ENCODE measurements at regions not wholly inside any gene's neighbourhood (a gene's known extent, or its start where the extent isn't known, plus 50 kb on each side); places are given as distances from the start of the nearest gene placed in this dataset.
"Not testable (repeated sequence)": the region's sequence is repeated elsewhere in the genome, so short reads cannot be mapped to it uniquely, and the experiment has no call there.

DNA sequence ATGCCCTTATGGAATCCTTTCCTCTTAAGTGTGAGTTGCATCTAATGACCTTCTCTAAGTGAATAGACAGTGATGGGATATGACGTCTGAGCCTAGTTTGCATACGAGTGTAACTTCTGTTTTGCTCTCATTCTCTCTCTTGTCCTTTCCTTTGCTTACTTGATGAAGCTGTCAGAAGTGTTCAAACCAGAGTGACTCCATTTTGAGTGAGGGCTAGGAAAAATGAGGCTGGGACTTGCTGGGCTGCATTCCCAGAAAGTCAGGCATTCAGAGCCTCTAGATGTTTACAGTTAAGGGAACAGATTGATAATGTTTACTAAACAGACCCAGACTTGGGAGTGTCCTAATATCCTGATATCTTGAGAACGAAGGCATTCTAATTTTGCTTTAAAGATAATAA is 311.2 kb upstream of the SOX4 start:
- H3K9me3 Mint-ChIP-seq, H3K4me3 Mint-ChIP-seq, H3K27me3 Mint-ChIP-seq, DNase-seq, H3K4me1 Mint-ChIP-seq, H3K36me3 Mint-ChIP-seq, H3K27ac Mint-ChIP-seq, CTCF ChIA-PET: not testable (repeated sequence)

DNA sequence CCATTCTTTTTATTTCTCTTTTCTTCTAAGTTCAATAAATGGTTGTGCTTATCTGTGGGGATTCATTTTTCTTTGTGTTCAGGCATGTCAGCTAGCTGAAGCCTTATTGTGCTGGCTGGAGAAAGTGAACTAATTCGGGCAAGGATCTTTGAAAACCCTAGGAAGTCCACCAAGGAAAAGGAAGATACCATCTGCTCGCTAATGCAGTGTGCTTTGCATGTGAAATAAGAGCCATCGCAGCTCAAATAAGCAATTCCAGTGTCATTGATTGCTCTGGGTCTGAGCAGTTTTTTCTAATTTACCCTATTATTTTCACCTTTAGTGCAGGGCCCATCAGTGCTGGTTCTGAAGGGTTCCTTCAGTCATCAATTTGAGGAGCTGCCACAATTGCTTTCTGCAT is 309.4 kb upstream of the SOX4 start:
- H3K27ac Mint-ChIP-seq, result no peak overlapping the region
- no peaks in the 10 kb centered on the region for H3K9me3 Mint-ChIP-seq
- H3K4me3 Mint-ChIP-seq, result no peak overlapping the region
- CTCF ChIA-PET, result no interaction called here
- no peak for DNase-seq
- H3K36me3 Mint-ChIP-seq, result no peaks in the 10 kb centered on the region
- no peaks in the 10 kb centered on the region for H3K4me1 Mint-ChIP-seq
- no peaks in the 10 kb centered on the region for H3K27me3 Mint-ChIP-seq

DNA sequence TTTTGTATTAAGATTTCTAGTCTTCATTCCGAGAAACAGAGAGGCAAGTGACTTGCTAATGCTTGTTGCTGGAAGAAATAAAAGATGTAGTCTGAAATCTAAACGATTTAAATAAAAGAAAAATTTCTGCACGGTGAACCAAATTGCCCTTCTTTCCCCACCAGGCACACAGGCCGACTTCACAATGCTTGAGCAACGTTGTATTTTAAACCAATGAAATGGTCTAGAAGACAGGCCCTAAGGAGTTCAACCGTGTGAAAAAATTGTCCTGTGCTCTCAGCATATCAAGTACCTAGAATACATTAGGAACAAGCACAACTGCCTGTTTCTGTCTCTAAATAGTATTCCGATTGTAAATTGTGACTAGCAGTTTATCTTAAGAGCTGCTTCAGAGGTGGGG is 308.8 kb upstream of the SOX4 start:
- no peak overlapping the region for H3K27ac Mint-ChIP-seq
- H3K9me3 Mint-ChIP-seq, result no peaks in the 10 kb centered on the region
- H3K27me3 Mint-ChIP-seq, result no peaks in the 10 kb centered on the region
- H3K36me3 Mint-ChIP-seq, result no peaks in the 10 kb centered on the region
- DNase-seq, result no peak
- H3K4me1 Mint-ChIP-seq, result no peaks in the 10 kb centered on the region
- no peak overlapping the region for H3K4me3 Mint-ChIP-seq
- CTCF ChIA-PET, result no interaction called here

DNA sequence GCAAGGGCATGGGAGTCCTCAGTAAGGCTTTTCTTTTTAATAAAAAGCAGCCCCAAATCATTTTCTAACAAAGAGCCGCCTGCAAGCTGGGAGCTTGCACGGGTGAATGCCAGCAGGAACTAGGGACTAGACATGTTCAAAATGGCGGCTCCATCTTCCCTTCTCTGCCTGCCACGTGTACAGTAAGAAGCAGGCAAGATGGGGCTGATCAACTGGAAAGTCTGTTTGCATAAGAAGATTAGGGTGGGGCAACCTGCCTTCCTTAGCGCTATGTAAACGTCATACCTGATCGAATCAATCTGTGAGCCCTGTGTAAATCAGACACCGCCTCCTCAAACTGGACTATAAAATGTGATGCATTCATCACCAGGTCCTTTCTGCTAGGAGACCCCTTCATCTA is 299.4 kb upstream of the SOX4 start:
- DNase-seq, result no peak
- Mint-ChIP-seq H3K9me3 (no peaks in the 10 kb centered on the region), H3K4me1 (no peaks in the 10 kb centered on the region), H3K27ac (no peak overlapping the region), H3K27me3 (no peaks in the 10 kb centered on the region), H3K4me3 (no peak overlapping the region), H3K36me3 (no peaks in the 10 kb centered on the region)
- CTCF ChIA-PET, result no interaction called here

DNA sequence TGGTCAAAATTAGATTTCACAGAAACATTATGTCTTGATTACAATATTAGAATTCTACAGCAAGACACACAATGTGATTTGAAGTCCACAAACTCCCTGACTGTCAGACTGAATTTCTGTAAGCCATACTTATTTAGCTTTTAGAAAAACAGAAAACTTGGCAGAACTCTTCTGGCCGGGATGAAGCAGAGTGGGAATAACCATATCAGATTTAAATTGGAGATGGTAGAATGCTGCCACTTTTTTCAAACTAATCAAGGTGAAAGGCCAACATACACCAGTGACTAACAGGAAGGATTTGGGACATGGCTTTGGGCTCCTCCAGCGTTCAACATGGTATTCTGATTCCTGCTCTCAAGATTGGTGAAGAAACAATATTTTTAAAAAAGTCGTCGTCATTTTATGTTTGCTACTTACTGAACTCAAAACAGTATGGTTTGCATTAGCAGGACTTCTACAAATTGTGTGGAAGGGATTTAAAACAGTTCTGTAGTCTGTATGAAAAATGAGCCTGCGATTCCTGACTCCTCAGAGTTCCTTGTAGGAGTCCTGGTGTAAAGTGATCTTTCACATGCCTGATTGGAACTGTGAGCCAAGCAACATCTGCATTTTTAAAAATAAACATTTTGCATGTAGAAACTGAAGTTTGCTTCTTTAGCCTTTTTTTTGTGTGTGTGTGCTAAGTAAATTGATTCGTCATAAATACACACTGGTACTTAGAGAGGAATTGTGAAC is 297.9 kb upstream of the SOX4 start:
- Mint-ChIP-seq H3K4me3 (no peak overlapping the region), H3K36me3 (no peaks in the 10 kb centered on the region), H3K27me3 (no peaks in the 10 kb centered on the region), H3K9me3 (no peaks in the 10 kb centered on the region), H3K27ac (no peak overlapping the region), H3K4me1 (no peaks in the 10 kb centered on the region)
- DNase-seq, result no peak
- CTCF ChIA-PET, result no interaction called here

DNA sequence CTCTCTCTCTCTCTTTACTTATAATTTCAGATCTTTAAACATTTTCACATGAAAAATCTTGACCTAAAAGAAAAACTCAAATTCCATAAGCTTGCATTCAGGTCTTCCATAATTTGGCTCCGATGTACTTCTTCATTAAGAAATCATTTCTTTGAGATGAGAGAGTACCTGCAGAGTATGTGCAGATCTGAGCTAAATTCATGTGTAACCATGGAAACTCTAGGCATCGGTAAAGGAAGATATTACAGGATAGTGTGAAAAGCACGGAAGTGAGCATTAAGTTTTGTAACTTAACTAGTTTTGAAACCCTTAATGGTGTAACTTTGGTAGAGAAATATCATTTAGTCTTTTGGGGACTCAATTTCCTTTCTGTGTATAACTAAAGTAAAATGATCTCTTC is 295.9 kb upstream of the SOX4 start:
- no peak for DNase-seq
- CTCF ChIA-PET, result no interaction called here
- no peak overlapping the region for H3K4me3 Mint-ChIP-seq

DNA sequence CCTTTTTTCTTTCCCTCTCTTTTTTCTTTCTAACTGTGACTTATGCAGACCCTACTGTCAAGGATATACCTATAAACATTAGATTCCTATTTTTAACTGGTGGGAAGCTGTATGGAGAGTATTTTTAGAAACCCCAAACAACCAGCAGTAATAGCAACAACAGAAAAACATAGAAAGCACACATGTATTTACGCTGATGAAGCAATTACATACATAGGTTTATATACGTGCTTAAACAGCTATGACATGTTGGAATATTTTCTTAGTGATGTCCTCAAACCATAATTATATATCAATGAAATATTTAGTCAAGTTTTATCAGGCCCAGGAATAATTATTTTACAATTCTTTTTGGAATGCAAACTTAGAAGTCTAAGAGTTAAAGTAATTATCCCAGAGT is 294.3 kb upstream of the SOX4 start:
- no peak overlapping the region for H3K27ac Mint-ChIP-seq
- no peak for DNase-seq
- CTCF ChIA-PET, result interaction anchor here (0.7 kb wide), 1 partner anchor 11 kb away, joined by 3 read pairs; no protein-coding TSS in a partner anchor
- peaks cover 2% of the 10 kb centered on the region for H3K9me3 Mint-ChIP-seq
- no peaks in the 10 kb centered on the region for H3K27me3 Mint-ChIP-seq
- no peak overlapping the region for H3K4me3 Mint-ChIP-seq
- no peaks in the 10 kb centered on the region for H3K4me1 Mint-ChIP-seq
- H3K36me3 Mint-ChIP-seq, result no peaks in the 10 kb centered on the region

More for the DNA sequence above, 295.9 kb upstream of the SOX4 start:
- Mint-ChIP-seq H3K27me3 (no peaks in the 10 kb centered on the region), H3K4me1 (no peaks in the 10 kb centered on the region), H3K9me3 (no peaks in the 10 kb centered on the region), H3K27ac (no peak overlapping the region), H3K36me3 (no peaks in the 10 kb centered on the region)

DNA sequence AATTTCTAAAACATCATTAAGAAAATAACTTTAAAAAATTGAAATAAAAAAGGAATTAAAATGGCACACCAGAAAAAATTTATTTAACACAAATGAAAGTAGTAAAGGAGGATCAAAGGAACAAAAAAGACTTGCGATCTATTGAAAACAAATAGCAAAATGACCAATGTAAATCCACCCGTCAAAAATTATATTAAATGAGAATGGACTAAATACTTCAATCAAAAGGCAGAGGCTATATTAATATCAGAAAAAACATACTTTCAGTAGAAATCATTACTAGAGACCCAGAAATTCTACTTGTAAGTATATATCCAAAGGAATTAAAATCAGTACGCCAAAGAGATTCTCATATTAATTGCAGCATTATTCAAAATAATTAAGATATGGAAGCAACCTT is 293.1 kb upstream of the SOX4 start:
- H3K4me1 Mint-ChIP-seq, result no peaks in the 10 kb centered on the region
- CTCF ChIA-PET, result no interaction called here
- H3K4me3 Mint-ChIP-seq, result no peak overlapping the region
- H3K36me3 Mint-ChIP-seq, result no peaks in the 10 kb centered on the region
- DNase-seq, result no peak
- H3K9me3 Mint-ChIP-seq, result peaks cover 2% of the 10 kb centered on the region
- no peaks in the 10 kb centered on the region for H3K27me3 Mint-ChIP-seq
- H3K27ac Mint-ChIP-seq, result no peak overlapping the region

DNA sequence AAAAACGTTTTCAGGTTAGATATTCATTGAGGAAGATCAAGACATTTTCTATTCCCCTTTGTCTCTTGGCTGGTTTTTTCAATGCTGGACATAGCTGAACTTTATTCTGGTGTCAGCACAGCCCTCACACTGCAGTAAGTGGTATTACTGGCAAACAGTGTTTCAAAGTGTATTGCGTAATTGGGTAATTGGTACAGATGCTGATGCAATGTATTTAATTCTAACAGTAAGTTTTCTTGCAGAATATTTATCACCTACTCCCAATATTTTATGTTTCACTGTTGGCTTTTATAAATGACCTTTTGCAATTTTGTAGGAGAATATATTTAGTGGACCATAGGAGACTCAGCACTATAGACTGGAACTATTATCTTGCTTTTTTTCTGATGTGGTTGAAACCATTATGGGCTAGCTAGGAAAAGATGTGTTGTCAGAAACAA is 287.6 kb upstream of the SOX4 start:
- no peak overlapping the region for H3K27ac Mint-ChIP-seq
- peaks cover 2% of the 10 kb centered on the region for H3K9me3 Mint-ChIP-seq
- CTCF ChIA-PET, result no interaction called here
- H3K4me3 Mint-ChIP-seq, result no peak overlapping the region
- DNase-seq, result no peak
- no peaks in the 10 kb centered on the region for H3K36me3 Mint-ChIP-seq
- H3K27me3 Mint-ChIP-seq, result no peaks in the 10 kb centered on the region
- no peaks in the 10 kb centered on the region for H3K4me1 Mint-ChIP-seq

DNA sequence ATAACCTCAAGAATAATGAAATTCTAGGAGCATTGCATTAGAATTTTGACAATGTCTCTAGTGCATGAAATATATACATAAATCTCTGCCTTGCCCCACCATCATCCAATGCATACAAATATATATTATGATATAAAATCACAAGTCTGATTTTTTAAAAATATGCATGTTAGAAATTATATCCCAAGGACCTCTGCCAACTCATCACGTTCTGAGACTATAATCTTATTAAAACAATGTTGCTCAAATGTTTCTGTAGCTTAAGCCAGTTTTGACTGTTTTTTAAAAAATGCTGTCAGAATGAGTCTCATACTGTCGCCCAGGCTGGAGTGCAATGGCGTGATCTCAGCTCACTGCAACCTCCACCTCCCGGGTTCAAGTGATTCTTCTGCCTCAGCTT is 287.0 kb upstream of the SOX4 start:
- Mint-ChIP-seq H3K9me3 (peaks cover 2% of the 10 kb centered on the region), H3K4me1 (no peaks in the 10 kb centered on the region), H3K27me3 (no peaks in the 10 kb centered on the region), H3K36me3 (no peaks in the 10 kb centered on the region), H3K4me3 (no peak overlapping the region), H3K27ac (no peak overlapping the region)
- no peak for DNase-seq
- CTCF ChIA-PET, result no interaction called here

DNA sequence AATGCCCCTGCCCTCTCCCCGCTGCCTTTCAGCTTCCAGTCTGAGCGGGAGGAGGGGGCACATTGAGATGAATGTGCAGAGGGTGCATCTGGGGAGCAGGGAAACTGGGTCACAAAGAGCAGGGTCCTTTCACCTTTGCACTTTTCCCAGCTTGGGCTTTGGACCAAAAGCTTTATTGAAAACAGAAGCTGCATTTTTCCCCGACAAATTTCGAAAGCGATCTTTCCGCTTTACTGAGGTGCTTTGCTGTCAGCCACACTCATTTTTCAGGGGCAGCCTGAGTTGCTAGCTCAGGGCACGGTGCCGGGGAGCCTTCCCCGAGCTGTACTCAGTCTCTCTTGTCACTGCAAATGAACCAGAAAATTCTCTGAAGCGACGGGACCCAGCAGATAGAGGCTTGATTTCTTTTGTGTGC is 283.7 kb upstream of the SOX4 start:
- CTCF ChIA-PET, result interaction anchor here (0.6 kb wide), 1 partner anchor 11 kb away, joined by 3 read pairs; no protein-coding TSS in a partner anchor
- H3K27ac Mint-ChIP-seq, result no peak overlapping the region
- H3K4me1 Mint-ChIP-seq, result no peaks in the 10 kb centered on the region
- H3K36me3 Mint-ChIP-seq, result no peaks in the 10 kb centered on the region
- peaks cover 3% of the 10 kb centered on the region for H3K27me3 Mint-ChIP-seq
- no peak overlapping the region for H3K4me3 Mint-ChIP-seq
- no peak for DNase-seq
- no peaks in the 10 kb centered on the region for H3K9me3 Mint-ChIP-seq

DNA sequence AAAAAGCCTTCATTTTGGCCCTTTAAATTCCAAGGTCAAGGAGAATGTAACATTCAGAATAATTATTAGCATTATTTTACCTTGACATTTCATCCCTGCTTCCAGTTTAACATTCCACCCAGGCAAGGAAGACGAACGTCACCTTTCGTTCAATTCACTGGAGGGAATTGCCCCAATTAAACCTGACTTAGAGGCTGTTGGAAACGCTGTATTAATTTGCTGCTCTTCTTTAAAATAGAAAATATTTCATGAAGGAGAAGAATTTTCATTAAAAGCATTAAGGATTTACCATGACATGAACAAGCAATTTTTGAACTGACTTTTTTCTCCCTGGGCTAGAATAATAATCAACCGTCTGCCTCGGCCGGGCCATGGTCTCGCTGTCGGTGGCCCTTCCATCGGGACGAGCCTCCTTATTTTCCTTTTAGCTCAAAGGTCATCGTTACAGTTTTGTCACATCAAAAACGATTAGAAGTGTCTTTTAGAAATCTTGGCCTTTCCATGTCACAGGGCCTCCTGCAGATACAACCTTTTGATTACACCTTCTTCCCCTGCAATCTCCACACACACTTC is 282.9 kb upstream of the SOX4 start:
- no peak overlapping the region for H3K4me3 Mint-ChIP-seq
- H3K27ac Mint-ChIP-seq, result no peak overlapping the region
- CTCF ChIA-PET, result no interaction called here
- H3K4me1 Mint-ChIP-seq, result no peaks in the 10 kb centered on the region
- H3K9me3 Mint-ChIP-seq, result no peaks in the 10 kb centered on the region
- no peak for DNase-seq
- H3K36me3 Mint-ChIP-seq, result no peaks in the 10 kb centered on the region
- peaks cover 3% of the 10 kb centered on the region for H3K27me3 Mint-ChIP-seq

DNA sequence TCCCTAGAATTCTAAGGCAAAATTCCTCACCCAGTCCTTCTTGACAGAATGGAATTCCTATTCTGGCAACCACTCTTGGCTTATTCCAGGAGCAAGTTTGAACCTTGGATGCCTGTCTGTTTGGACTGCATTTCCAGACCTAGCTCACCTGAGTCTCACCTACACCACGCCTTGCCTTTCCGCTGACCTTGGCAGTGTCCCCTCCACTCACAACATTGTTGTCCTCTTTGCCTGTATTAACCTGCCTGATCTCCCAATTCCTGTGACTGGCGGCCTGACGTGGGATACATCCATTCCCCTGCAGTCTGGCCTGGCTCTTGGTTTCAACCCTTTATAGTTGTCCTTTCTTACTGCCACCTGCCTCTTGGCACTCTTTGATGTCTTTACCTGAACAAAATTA is 281.4 kb upstream of the SOX4 start:
- DNase-seq, result no peak
- Mint-ChIP-seq H3K4me3 (no peak overlapping the region), H3K27ac (no peak overlapping the region), H3K4me1 (no peaks in the 10 kb centered on the region), H3K9me3 (no peaks in the 10 kb centered on the region), H3K36me3 (no peaks in the 10 kb centered on the region), H3K27me3 (peaks cover 3% of the 10 kb centered on the region)
- CTCF ChIA-PET, result no interaction called here

DNA sequence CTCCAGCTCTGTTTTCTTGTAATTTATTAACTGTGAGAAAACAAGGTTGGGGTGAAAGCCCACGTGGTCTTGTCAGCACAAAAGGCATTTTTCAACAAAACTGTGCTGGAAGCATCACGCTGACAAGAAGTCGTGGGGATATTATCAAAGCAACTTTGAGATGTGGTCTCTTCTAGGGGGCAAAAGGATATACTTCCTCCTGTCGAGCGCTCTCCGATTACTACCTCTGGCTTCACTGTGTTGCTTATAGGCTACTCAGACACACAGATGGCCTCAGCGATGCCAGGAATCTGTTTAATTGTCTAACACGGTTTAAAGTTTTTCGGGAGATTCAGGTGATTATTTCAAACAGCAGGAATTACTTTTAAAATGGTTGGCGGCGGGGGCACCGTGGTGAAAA is 275.9 kb upstream of the SOX4 start:
- H3K9me3 Mint-ChIP-seq, result peaks cover 3% of the 10 kb centered on the region
- no peak overlapping the region for H3K27ac Mint-ChIP-seq
- CTCF ChIA-PET, result no interaction called here
- H3K27me3 Mint-ChIP-seq, result no peaks in the 10 kb centered on the region
- H3K4me3 Mint-ChIP-seq, result no peak overlapping the region
- no peak for DNase-seq
- no peaks in the 10 kb centered on the region for H3K36me3 Mint-ChIP-seq
- no peaks in the 10 kb centered on the region for H3K4me1 Mint-ChIP-seq

DNA sequence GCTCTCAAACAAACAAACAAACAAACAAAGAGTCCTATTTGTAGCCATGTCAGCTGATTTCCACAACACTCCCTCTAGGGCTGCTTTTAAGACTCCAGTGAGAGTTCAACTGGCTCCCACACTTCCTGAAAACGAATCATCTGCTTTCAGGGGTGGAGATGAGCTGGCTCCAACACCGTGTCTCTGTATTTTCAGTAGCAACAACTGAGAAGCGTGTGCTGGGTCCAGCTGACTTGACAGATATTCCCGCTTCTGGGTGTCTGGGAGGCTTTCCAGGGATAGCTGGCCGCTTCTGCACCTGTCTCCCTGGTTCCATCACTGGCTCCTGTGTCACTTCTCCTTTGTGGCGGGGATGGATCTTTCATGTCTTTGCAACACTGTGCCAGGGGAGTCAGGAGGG is 272.5 kb upstream of the SOX4 start:
- H3K4me1 Mint-ChIP-seq, result no peaks in the 10 kb centered on the region
- no peak overlapping the region for H3K27ac Mint-ChIP-seq
- CTCF ChIA-PET, result no interaction called here
- peaks cover 3% of the 10 kb centered on the region for H3K9me3 Mint-ChIP-seq
- DNase-seq, result no peak
- no peaks in the 10 kb centered on the region for H3K36me3 Mint-ChIP-seq
- H3K4me3 Mint-ChIP-seq, result no peak overlapping the region
- no peaks in the 10 kb centered on the region for H3K27me3 Mint-ChIP-seq
